Ascending aorta (tissue), 2 donors: ENCODE measurements at regions not wholly inside any gene's neighbourhood (a gene's known extent, or its start where the extent isn't known, plus 50 kb on each side); places are given as distances from the start of the nearest gene placed in this dataset.

Source experiments
- DNase-seq, 2 donors: peaks; one replicate each; pipeline ENCODE4 v3.0.0-alpha.2; 2019; ENCODE audit warnings: low spot score in 2 of 2
- H3K27ac ChIP-seq, 2 donors: fragments of 200-600 bp; sonication (generic); one replicate each; pipeline ENCODE4 v1.5.1; 2016 to 2017; ENCODE audit warnings: mild to moderate bottlenecking in 1 of 2
- H3K27me3 ChIP-seq: fragments of 200-600 bp; sonication (generic); one replicate; pipeline ENCODE4 v1.5.1; 2017
- H3K36me3 ChIP-seq, 2 donors: fragments of 200-600 bp; sonication (generic); one replicate each; pipeline ENCODE4 v1.5.1; 2016
- H3K4me1 ChIP-seq, 2 donors: fragments of 200-600 bp; sonication (generic); one replicate each; pipeline ENCODE4 v1.5.1; 2016 to 2017; ENCODE audit warnings: mild to moderate bottlenecking in 1 of 2
- H3K4me3 ChIP-seq, 2 donors: fragments of 200-600 bp; sonication (generic); one replicate each; pipeline ENCODE4 v1.5.1; 2016 to 2017; ENCODE audit warnings: mild to moderate bottlenecking in 1 of 2
- H3K9me3 ChIP-seq, 2 donors: fragments of 200-600 bp; sonication (generic); one replicate each; pipeline ENCODE4 v1.5.1; 2016
- intact Hi-C: fragments of 100-400 bp; cut with DNase I; formaldehyde crosslinking; loops from one replicate; pipeline ENCODE4 v1.15.1; 2023
- TF ChIP-seq, protein P1 (sequence below), 3 experiments: fragments of 200-600 bp in 2 of 3; fragments of 450-650 bp in 1 of 3; sonication (generic) in 2 of 3; IDR thresholded peaks; one replicate each; pipeline ENCODE4 v1.5.1; 2016 to 2019; ENCODE audit warnings: antibody characterized with exemption in 3 of 3, mild to moderate bottlenecking in 1 of 3, moderate library complexity in 1 of 3

GRCh38 chr7:106480161-106480579, 180.8 kb downstream of the CCDC71L start:
- no peaks in the 10 kb centered on the region for H3K9me3 ChIP-seq
- H3K4me3 ChIP-seq: no peak overlapping the region
- no peak for DNase-seq
- H3K27me3 ChIP-seq: no peaks in the 10 kb centered on the region
- intact Hi-C loops: no loop called here
- TF ChIP-seq, protein P1, sequence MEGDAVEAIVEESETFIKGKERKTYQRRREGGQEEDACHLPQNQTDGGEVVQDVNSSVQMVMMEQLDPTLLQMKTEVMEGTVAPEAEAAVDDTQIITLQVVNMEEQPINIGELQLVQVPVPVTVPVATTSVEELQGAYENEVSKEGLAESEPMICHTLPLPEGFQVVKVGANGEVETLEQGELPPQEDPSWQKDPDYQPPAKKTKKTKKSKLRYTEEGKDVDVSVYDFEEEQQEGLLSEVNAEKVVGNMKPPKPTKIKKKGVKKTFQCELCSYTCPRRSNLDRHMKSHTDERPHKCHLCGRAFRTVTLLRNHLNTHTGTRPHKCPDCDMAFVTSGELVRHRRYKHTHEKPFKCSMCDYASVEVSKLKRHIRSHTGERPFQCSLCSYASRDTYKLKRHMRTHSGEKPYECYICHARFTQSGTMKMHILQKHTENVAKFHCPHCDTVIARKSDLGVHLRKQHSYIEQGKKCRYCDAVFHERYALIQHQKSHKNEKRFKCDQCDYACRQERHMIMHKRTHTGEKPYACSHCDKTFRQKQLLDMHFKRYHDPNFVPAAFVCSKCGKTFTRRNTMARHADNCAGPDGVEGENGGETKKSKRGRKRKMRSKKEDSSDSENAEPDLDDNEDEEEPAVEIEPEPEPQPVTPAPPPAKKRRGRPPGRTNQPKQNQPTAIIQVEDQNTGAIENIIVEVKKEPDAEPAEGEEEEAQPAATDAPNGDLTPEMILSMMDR (IDR thresholded peaks at IDR 0.05): no peak
- no peaks in the 10 kb centered on the region for H3K4me1 ChIP-seq
- no peaks in the 10 kb centered on the region for H3K36me3 ChIP-seq
- H3K27ac ChIP-seq: no peak overlapping the region

DNA sequence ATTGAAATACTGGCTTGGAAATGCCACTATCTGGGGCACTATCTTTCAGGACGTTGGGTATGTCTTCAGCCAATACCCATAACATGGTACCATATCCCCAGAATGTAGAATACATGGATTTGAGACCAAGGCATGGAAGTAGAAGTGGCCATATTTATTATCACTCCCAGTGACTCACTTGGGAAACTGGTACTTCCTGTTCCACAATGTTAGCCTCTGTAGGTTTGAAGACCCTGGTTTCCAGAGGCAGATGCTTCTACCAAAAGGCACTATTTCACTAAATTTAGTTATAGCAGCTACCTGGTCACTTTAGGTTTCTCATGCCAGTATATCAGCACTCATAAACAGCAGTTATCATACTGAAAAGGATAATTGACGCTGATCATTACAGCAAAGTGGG, 184.2 kb downstream of the CCDC71L start:
- DNase-seq: no peak
- TF ChIP-seq, protein P1 (IDR thresholded peaks at IDR 0.05): no peak
- H3K27me3 ChIP-seq: no peaks in the 10 kb centered on the region
- no peaks in the 10 kb centered on the region for H3K36me3 ChIP-seq
- no peak overlapping the region for H3K27ac ChIP-seq
- H3K4me3 ChIP-seq: no peak overlapping the region
- H3K9me3 ChIP-seq: no peaks in the 10 kb centered on the region
- no peaks in the 10 kb centered on the region for H3K4me1 ChIP-seq
- intact Hi-C loops: no loop called here

GRCh38 chr7:106472741-106473140, 188.0 kb upstream of the NAMPT start:
- TF ChIP-seq, protein P1 (IDR thresholded peaks at IDR 0.05): no peak
- Histone ChIP-seq H3K4me3 (no peak overlapping the region), H3K4me1 (no peaks in the 10 kb centered on the region), H3K27ac (no peak overlapping the region), H3K9me3 (no peaks in the 10 kb centered on the region), H3K27me3 (no peaks in the 10 kb centered on the region), H3K36me3 (no peaks in the 10 kb centered on the region)
- no peak for DNase-seq
- intact Hi-C loops: no loop called here

DNA sequence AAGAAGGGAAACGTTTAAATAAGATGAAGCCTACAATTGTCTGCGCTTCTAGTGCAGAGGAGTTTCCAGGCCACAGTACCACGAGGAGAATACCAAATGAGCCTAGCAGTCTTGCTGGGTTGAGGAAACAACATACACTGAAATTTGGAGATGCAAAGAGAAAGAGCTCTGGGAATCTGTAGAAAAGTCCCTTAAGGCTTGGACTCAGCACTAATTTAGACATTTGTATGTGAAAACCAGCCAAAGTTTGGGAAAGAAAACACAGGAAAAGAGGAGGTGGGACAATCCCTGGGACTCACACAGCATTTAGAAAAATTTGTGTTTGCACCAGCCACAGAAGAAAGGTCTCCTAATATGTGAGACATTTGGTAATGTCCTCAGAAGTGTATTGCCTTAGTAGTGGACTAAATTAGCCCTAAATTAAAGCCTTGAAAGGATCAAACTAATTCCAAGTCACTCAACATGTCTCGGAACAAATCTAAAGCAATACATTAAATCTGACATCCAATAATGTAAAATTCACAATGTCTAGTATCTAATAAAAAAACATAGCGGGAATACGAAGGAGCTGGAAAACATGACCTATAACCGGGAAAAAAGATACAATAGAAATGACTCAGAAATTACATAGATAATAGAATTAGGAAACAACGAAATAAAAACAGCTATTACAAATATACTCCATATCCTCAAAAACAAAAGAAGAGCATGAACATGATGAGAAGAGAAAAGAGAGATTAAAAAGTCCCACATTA, 187.1 kb upstream of the NAMPT start:
- Histone ChIP-seq H3K4me1 (no peaks in the 10 kb centered on the region), H3K36me3 (no peaks in the 10 kb centered on the region), H3K27ac (no peak overlapping the region), H3K9me3 (no peaks in the 10 kb centered on the region), H3K27me3 (no peaks in the 10 kb centered on the region), H3K4me3 (no peak overlapping the region)
- intact Hi-C loops: no loop called here
- DNase-seq: no peak
- TF ChIP-seq, protein P1 (IDR thresholded peaks at IDR 0.05): no peak

GRCh38 chr7:106471021-106471420, 186.2 kb upstream of the NAMPT start:
- no peaks in the 10 kb centered on the region for H3K27me3 ChIP-seq
- no peaks in the 10 kb centered on the region for H3K4me1 ChIP-seq
- no peaks in the 10 kb centered on the region for H3K36me3 ChIP-seq
- intact Hi-C loops: no loop called here
- DNase-seq: no peak
- no peaks in the 10 kb centered on the region for H3K9me3 ChIP-seq
- no peak overlapping the region for H3K27ac ChIP-seq
- TF ChIP-seq, protein P1 (IDR thresholded peaks at IDR 0.05): no peak
- H3K4me3 ChIP-seq: no peak overlapping the region
